Gastroesophageal sphincter (tissue), 4 donors: ENCODE measurements at regions not wholly inside any gene's neighbourhood (a gene's known extent, or its start where the extent isn't known, plus 50 kb on each side); places are given as distances from the start of the nearest gene placed in this dataset.

ENCODE experiments used
- ATAC-seq: fragments of 150-250 bp; one replicate; pipeline ENCODE4 v1.9.1; 2016; ENCODE audit warnings: mild to moderate bottlenecking, moderate library complexity
- H3K27ac ChIP-seq, 4 donors: fragments of 200-600 bp; sonication (generic) in 3 of 4; 1 replicate in 3 of 4; 2 replicates in 1 of 4; pipeline ENCODE4 v1.5.1; 2016 to 2019
- H3K27me3 ChIP-seq: fragments of 200-600 bp; sonication (generic); one replicate; pipeline ENCODE4 v1.5.1; 2019
- H3K36me3 ChIP-seq, 2 donors: fragments of 200-600 bp; sonication (generic); one replicate each; pipeline ENCODE4 v1.5.1; 2019; ENCODE audit warnings: control low read depth in 1 of 2
- H3K4me1 ChIP-seq, 3 donors: fragments of 200-600 bp; sonication (generic); 1 replicate in 2 of 3; 2 replicates in 1 of 3; pipeline ENCODE4 v1.5.1; 2016 to 2019; ENCODE audit warnings: control low read depth in 2 of 3
- H3K4me3 ChIP-seq, 2 donors: fragments of 200-600 bp; sonication (generic); one replicate each; pipeline ENCODE4 v1.5.1; 2019; ENCODE audit warnings: mild to moderate bottlenecking in 1 of 2, moderate library complexity in 1 of 2
- H3K9me3 ChIP-seq, 3 donors: fragments of 200-600 bp; sonication (generic); one replicate each; pipeline ENCODE4 v1.5.1; 2017 to 2019; ENCODE audit warnings: control low read depth in 2 of 3
- EP300 ChIP-seq: sonication (generic); formaldehyde crosslinking; IDR thresholded peaks from one replicate; pipeline ENCODE4 v1.6.1; 2017; ENCODE audit warnings: antibody characterized with exemption, mild to moderate bottlenecking
- POLR2A ChIP-seq, 2 donors: fragments of 450-650 bp; IDR thresholded peaks; one replicate each; pipeline ENCODE4 v1.6.1; 2017; ENCODE audit warnings: antibody characterized with exemption in 2 of 2, mild to moderate bottlenecking in 2 of 2, moderate library complexity in 1 of 2
- POLR2AphosphoS5 ChIP-seq: sonication (generic); formaldehyde crosslinking; IDR thresholded peaks from one replicate; pipeline ENCODE4 v1.6.1; 2017; ENCODE audit warnings: antibody characterized with exemption
- WGBS, 2 donors: methylation state at CpG; one replicate each; pipeline ENCODE4 v1.1.5; 2018; ENCODE audit warnings: low coverage in 1 of 2; 5-methylcytosine and 5-hydroxymethylcytosine counted together
- TF ChIP-seq, protein P1 (sequence below), 4 experiments: fragments of 200-600 bp in 2 of 4; fragments of 450-650 bp in 2 of 4; sonication (generic) in 1 of 4; IDR thresholded peaks; one replicate each; pipeline ENCODE4 v1.5.1; 2017 to 2019; ENCODE audit warnings: antibody characterized with exemption in 4 of 4, mild to moderate bottlenecking in 2 of 4, moderate library complexity in 2 of 4

DNA sequence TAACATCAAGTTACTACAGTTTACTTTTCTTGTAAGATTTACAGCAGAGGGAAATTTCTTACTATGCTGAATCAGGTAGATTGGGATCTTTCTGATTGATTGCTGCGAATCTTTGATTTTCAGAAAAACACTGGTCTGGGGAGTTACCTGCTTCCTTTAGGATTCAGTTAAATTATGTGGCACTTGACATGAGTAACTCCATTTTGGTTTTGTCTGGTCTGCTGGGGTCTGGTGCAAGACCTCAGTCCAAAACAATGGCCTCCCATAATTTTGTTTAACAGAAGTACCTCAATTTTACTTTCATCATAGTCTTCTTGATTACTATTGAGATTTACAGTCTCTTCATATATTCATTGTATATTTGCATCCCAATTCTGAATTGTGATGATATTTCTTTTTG lies 775.5 kb downstream of the TRIB2 start:
- H3K27me3 ChIP-seq, result no peaks in the 10 kb centered on the region
- H3K9me3 ChIP-seq, result no peaks in the 10 kb centered on the region
- H3K27ac ChIP-seq, result no peak overlapping the region
- no peaks in the 10 kb centered on the region for H3K4me1 ChIP-seq
- H3K4me3 ChIP-seq, result no peak overlapping the region
- TF ChIP-seq, protein P1, sequence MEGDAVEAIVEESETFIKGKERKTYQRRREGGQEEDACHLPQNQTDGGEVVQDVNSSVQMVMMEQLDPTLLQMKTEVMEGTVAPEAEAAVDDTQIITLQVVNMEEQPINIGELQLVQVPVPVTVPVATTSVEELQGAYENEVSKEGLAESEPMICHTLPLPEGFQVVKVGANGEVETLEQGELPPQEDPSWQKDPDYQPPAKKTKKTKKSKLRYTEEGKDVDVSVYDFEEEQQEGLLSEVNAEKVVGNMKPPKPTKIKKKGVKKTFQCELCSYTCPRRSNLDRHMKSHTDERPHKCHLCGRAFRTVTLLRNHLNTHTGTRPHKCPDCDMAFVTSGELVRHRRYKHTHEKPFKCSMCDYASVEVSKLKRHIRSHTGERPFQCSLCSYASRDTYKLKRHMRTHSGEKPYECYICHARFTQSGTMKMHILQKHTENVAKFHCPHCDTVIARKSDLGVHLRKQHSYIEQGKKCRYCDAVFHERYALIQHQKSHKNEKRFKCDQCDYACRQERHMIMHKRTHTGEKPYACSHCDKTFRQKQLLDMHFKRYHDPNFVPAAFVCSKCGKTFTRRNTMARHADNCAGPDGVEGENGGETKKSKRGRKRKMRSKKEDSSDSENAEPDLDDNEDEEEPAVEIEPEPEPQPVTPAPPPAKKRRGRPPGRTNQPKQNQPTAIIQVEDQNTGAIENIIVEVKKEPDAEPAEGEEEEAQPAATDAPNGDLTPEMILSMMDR (IDR thresholded peaks at IDR 0.05), result no peak
- no peak for TF ChIP-seq POLR2AphosphoS5
- TF ChIP-seq EP300, result no peak
- no peak for ATAC-seq
- WGBS, 2 donors, result 92 to 100% methylated on average over 1 of the region's 1 CpG
- H3K36me3 ChIP-seq, result no peaks in the 10 kb centered on the region

DNA sequence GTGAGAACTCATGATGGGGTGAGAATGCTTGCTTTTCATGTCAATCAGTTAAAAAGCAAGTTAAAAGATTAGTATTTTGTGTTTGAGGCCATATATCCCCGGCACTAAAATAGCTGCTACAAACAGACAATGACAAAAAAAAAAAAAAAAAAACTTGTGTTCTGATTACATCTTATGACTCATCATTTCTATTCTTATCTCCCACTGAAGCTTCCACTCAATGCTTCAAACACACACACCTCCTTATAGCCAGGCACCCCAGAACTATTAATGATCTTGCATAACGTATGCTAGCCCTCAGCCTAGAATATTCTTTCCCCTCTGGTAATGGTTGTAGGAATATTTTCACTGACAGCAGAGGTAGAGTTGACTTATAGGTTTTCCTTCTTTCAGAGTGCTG lies 778.3 kb downstream of the TRIB2 start:
- no peak overlapping the region for H3K27ac ChIP-seq
- no peak overlapping the region for H3K4me3 ChIP-seq
- TF ChIP-seq POLR2A (IDR thresholded peaks at IDR 0.05) (no peak), POLR2AphosphoS5 (no peak), EP300 (no peak)
- TF ChIP-seq, protein P1 (IDR thresholded peaks at IDR 0.05), result no peak
- H3K4me1 ChIP-seq, result no peaks in the 10 kb centered on the region
- no peaks in the 10 kb centered on the region for H3K27me3 ChIP-seq
- no peak for ATAC-seq
- WGBS, 2 donors, result 74 to 78% methylated on average over 2 of the region's 2 CpGs
- H3K36me3 ChIP-seq, result no peaks in the 10 kb centered on the region
- H3K9me3 ChIP-seq, result no peaks in the 10 kb centered on the region

DNA sequence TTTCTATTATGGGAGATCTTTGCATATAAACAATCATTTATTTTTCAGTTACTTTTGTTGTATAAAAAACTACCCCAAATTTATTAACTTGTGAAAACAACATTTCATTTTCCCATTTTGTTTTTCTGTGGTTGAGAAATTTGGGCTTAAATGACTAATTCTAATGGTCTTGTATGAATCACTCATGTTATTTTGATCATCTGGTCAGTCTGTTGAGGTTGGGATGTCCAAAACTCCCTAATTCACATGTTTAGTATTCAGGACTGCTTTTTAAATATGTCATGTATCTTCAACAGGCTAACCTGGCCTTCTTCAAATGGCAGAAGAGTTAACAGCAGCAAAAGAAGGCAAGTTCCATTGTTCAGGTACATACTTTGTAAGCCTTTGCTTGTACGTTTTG lies 788.1 kb downstream of the TRIB2 start:
- H3K27me3 ChIP-seq, result no peaks in the 10 kb centered on the region
- no peak for TF ChIP-seq EP300
- no peak for TF ChIP-seq POLR2A (IDR thresholded peaks at IDR 0.05)
- TF ChIP-seq POLR2AphosphoS5, result no peak
- TF ChIP-seq, protein P1 (IDR thresholded peaks at IDR 0.05), result no peak
- 33 to 63% methylated on average over 1 of the region's 1 CpG for WGBS, 2 donors
- no peaks in the 10 kb centered on the region for H3K36me3 ChIP-seq
- no peaks in the 10 kb centered on the region for H3K9me3 ChIP-seq
- ATAC-seq, result no peak
- H3K27ac ChIP-seq, result no peak overlapping the region
- H3K4me3 ChIP-seq, result no peak overlapping the region
- no peaks in the 10 kb centered on the region for H3K4me1 ChIP-seq

DNA sequence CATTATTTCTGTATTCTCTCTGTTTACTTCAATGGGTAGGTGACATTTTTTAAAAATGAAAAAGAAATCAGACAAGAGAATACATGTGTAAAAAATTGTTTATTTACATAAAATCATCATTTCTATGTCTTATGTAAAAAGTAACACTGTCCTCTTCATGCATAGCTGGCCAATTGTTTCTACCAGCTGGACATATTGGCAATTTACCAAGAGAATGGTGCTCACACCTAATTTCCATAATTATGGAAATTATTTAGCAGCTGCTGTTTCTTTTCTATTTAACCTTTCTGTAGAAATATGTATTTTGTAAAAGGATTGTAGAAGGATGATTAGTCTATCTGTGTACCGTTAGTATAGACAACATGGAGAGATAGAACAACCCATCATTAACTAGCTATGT lies 791.9 kb downstream of the TRIB2 start:
- TF ChIP-seq POLR2A (IDR thresholded peaks at IDR 0.05) (no peak), POLR2AphosphoS5 (no peak), EP300 (no peak)
- TF ChIP-seq, protein P1 (IDR thresholded peaks at IDR 0.05), result no peak
- 93 to 100% methylated on average over 1 of the region's 1 CpG for WGBS, 2 donors
- Histone ChIP-seq H3K4me1 (no peaks in the 10 kb centered on the region), H3K27ac (no peak overlapping the region), H3K9me3 (no peaks in the 10 kb centered on the region), H3K27me3 (no peaks in the 10 kb centered on the region), H3K36me3 (no peaks in the 10 kb centered on the region), H3K4me3 (no peak overlapping the region)
- ATAC-seq, result no peak

DNA sequence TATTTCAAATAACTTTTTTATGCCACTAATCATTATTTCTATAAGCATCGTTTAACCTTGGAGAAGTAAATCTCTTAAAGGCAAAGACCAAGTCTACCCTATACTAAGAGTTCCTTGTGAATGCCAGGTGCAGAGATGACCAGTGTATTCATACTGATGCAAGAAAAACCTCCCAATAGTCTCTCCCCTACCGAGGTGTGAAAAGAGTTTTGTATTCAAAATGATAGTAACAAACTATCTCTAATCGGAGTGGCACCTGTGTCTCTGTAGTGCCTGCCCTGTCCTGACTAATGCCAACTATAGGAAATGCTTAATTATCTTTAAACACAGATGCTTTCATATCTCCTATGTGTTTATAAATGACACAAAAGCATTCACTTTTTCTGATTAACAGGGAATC lies 798.5 kb downstream of the TRIB2 start:
- H3K9me3 ChIP-seq, result no peaks in the 10 kb centered on the region
- WGBS, 2 donors, result 75 to 82% methylated on average over 3 of the region's 3 CpGs
- no peaks in the 10 kb centered on the region for H3K27me3 ChIP-seq
- H3K27ac ChIP-seq, result no peak overlapping the region
- no peaks in the 10 kb centered on the region for H3K36me3 ChIP-seq
- no peaks in the 10 kb centered on the region for H3K4me1 ChIP-seq
- no peak for ATAC-seq
- no peak for TF ChIP-seq EP300
- TF ChIP-seq POLR2A (IDR thresholded peaks at IDR 0.05), result no peak
- TF ChIP-seq POLR2AphosphoS5, result no peak
- TF ChIP-seq, protein P1 (IDR thresholded peaks at IDR 0.05), result no peak
- H3K4me3 ChIP-seq, result no peak overlapping the region
